NT2/D1 (cell line): ENCODE measurements at regions not wholly inside any gene's neighbourhood (a gene's known extent, or its start where the extent isn't known, plus 50 kb on each side); places are given as distances from the start of the nearest gene placed in this dataset.

Experiments
- YY1 ChIP-seq: IDR thresholded peaks from 2 replicates; pipeline ENCODE4 v1.6.1; 2011; ENCODE audit not compliant: insufficient read length, insufficient read depth
- ZNF274 ChIP-seq: IDR thresholded peaks from 2 replicates; pipeline ENCODE4 v1.6.1; 2011; ENCODE audit warnings: mild to moderate bottlenecking, low read depth, low read length

GRCh38 chr1:93753791-93754763 lies 72.4 kb upstream of the BCAR3 start:
- TF ChIP-seq ZNF274 (no peak), YY1 (no peak)
